ENCODE measurements at regions not wholly inside any gene's neighbourhood (a gene's known extent, or its start where the extent isn't known, plus 50 kb on each side); places are given as distances from the start of the nearest gene placed in this dataset.

DNA sequence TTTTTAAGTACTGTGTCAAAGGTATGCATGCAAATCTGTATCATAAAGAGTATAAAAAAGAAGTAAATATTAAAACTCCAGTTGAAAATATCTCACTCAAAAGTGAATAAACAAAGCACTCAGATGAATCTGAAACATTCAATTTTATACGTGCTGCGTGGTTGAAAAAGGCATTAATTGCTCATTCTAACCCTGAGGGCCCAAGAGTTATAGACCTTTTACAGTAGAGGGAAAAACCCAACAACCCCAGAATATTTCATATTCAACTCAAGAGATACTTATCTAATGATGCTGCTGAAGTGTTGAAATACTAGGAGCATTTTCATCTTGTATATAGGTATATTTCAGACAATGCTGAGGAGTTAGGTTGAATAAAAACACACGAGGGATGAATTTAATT lies 862.8 kb upstream of the CITED2 start:
- TF ChIP-seq EZH2 (IDR thresholded peaks at IDR 0.05; ENCODE audit: borderline replicate concordance, low read depth, low read length) (no peak), ZNF143 (CRISPR knock-in tag; IDR thresholded peaks at IDR 0.05) (no peak), ZBTB17 (CRISPR knock-in tag; IDR thresholded peaks at IDR 0.05) (no peak), HOXB6 (CRISPR knock-in tag; IDR thresholded peaks at IDR 0.05; ENCODE audit: borderline replicate concordance) (no peak), EP300 (IDR thresholded peaks at IDR 0.05; ENCODE audit: low read length) (no peak), NR2C2 (CRISPR knock-in tag; IDR thresholded peaks at IDR 0.05) (no peak), NR2C2 (tag; IDR thresholded peaks at IDR 0.05) (no peak), NRF1 (conservative IDR thresholded peaks at IDR 0.05 in 1 of 2, IDR thresholded peaks at IDR 0.05 in 1 of 2) (no peak), CEBPB (tag; IDR thresholded peaks at IDR 0.05) (no peak), MAFK (IDR thresholded peaks at IDR 0.05; ENCODE audit: low read length) (no peak), HDAC2 (IDR thresholded peaks at IDR 0.05) (no peak), ZNF778 (CRISPR knock-in tag; IDR thresholded peaks at IDR 0.05) (no peak), ZBTB49 (CRISPR knock-in tag; IDR thresholded peaks at IDR 0.05; ENCODE audit: borderline replicate concordance) (no peak), YY1 (IDR thresholded peaks at IDR 0.05; ENCODE audit: borderline replicate concordance in 1 of 3, control insufficient read depth in 1 of 3, extremely low read depth in 1 of 3, insufficient read depth in 3 of 3, insufficient read length in 1 of 3, insufficient replicate concordance in 2 of 3, low read depth in 1 of 3, low read length in 2 of 3) (no peak)

Data from K562 (cell line).